ENCODE measurements at regions not wholly inside any gene's neighbourhood (a gene's known extent, or its start where the extent isn't known, plus 50 kb on each side); places are given as distances from the start of the nearest gene placed in this dataset.
A peak's percentile ranks its signal among the peaks of the same experiment; 100 is the strongest.
"Not testable (repeated sequence)": the region's sequence is repeated elsewhere in the genome, so short reads cannot be mapped to it uniquely, and the experiment has no call there.

- H3K4me3 ChIP-seq: no peak overlapping the region
- TF ChIP-seq POLR2A (IDR thresholded peaks at IDR 0.05; ENCODE audit: low read depth) (no peak), POLR2AphosphoS5 (IDR thresholded peaks at IDR 0.05) (no peak), CTCF (IDR thresholded peaks at IDR 0.05) (no peak)
- no peaks in the 10 kb centered on the region for H3K27me3 ChIP-seq
- no peaks in the 10 kb centered on the region for H3K9me3 ChIP-seq
- intact Hi-C loops (cut with DNase I): no loop called here
- no peak for DNase-seq (ENCODE audit: extremely low spot score)
- H3K27ac ChIP-seq (replicated peaks in 1 of 4): no peak overlapping the region
- peaks cover 0 to 6% (median 5%) of the 10 kb centered on the region in 4 donors for H3K4me1 ChIP-seq
- WGBS: 80% methylated on average over 3 of the region's 3 CpGs
- no peaks in the 10 kb centered on the region for H3K36me3 ChIP-seq
These were observed 181.8 kb downstream of the TBC1D2B start for GRCh38 chr15:77895742-77896141.

GRCh38 chr15:77895145-77895544 lies 182.4 kb downstream of the TBC1D2B start:
- DNase-seq (ENCODE audit: extremely low spot score); H3K27me3 ChIP-seq; H3K36me3 ChIP-seq; H3K27ac ChIP-seq (replicated peaks in 1 of 4); H3K4me1 ChIP-seq; intact Hi-C loops (cut with DNase I); H3K4me3 ChIP-seq; H3K9me3 ChIP-seq: not testable (repeated sequence)
- 67% methylated on average over 4 of the region's 4 CpGs for WGBS

- H3K27me3 ChIP-seq; H3K4me1 ChIP-seq; H3K9me3 ChIP-seq; H3K36me3 ChIP-seq; DNase-seq (ENCODE audit: extremely low spot score); intact Hi-C loops (cut with DNase I): not testable (repeated sequence)
- 70% methylated on average over 40 of the region's 52 CpGs for WGBS
- Histone ChIP-seq H3K27ac (replicated peaks in 1 of 4) (peak overlapping the region in 1 of 4 donors; percentile 39), H3K4me3 (peak overlapping the region in 1 of 4 donors; percentile 10)
These were observed 183.6 kb downstream of the TBC1D2B start for GRCh38 chr15:77893671-77894640.

- H3K9me3 ChIP-seq; H3K4me3 ChIP-seq; H3K4me1 ChIP-seq; intact Hi-C loops (cut with DNase I); H3K36me3 ChIP-seq; DNase-seq (ENCODE audit: extremely low spot score); H3K27me3 ChIP-seq; H3K27ac ChIP-seq (replicated peaks in 1 of 4): not testable (repeated sequence)
- WGBS: 96% methylated on average over 7 of the region's 7 CpGs
These were observed 184.3 kb downstream of the TBC1D2B start for GRCh38 chr15:77893246-77893645.

GRCh38 chr15:77892335-77892734 lies 185.2 kb downstream of the TBC1D2B start:
- Histone ChIP-seq H3K9me3 (no peaks in the 10 kb centered on the region), H3K4me1 (peaks cover 0 to 11% (median 6%) of the 10 kb centered on the region in 4 donors), H3K27ac (replicated peaks in 1 of 4) (no peak overlapping the region), H3K4me3 (no peak overlapping the region), H3K36me3 (no peaks in the 10 kb centered on the region), H3K27me3 (no peaks in the 10 kb centered on the region)
- DNase-seq (ENCODE audit: extremely low spot score): no peak
- TF ChIP-seq EP300 (IDR thresholded peaks at IDR 0.05) (no peak), POLR2AphosphoS5 (IDR thresholded peaks at IDR 0.05) (no peak), CTCF (IDR thresholded peaks at IDR 0.05) (no peak), POLR2A (IDR thresholded peaks at IDR 0.05; ENCODE audit: low read depth) (no peak)
- intact Hi-C loops (cut with DNase I): no loop called here
- 20% methylated on average over 1 of the region's 3 CpGs for WGBS

GRCh38 chr15:77891862-77892261 lies 185.6 kb downstream of the TBC1D2B start:
- intact Hi-C loops (cut with DNase I); H3K9me3 ChIP-seq; H3K27me3 ChIP-seq; H3K27ac ChIP-seq (replicated peaks in 1 of 4); H3K4me3 ChIP-seq; DNase-seq (ENCODE audit: extremely low spot score); H3K36me3 ChIP-seq: not testable (repeated sequence)
- WGBS: 77% methylated on average over 8 of the region's 8 CpGs
- peaks cover 0 to 11% (median 8%) of the 10 kb centered on the region in 4 donors for H3K4me1 ChIP-seq

GRCh38 chr15:77890911-77891801 lies 186.4 kb downstream of the TBC1D2B start:
- H3K27me3 ChIP-seq; H3K36me3 ChIP-seq; H3K4me3 ChIP-seq; H3K27ac ChIP-seq (replicated peaks in 1 of 4); H3K9me3 ChIP-seq; intact Hi-C loops (cut with DNase I); DNase-seq (ENCODE audit: extremely low spot score): not testable (repeated sequence)
- H3K4me1 ChIP-seq: peaks cover 0 to 11% (median 8%) of the 10 kb centered on the region in 4 donors
- WGBS: 26% methylated on average over 7 of the region's 20 CpGs

GRCh38 chr15:77889828-77890725 lies 187.4 kb downstream of the TBC1D2B start:
- WGBS: 90% methylated on average over 11 of the region's 15 CpGs
- intact Hi-C loops (cut with DNase I); H3K4me3 ChIP-seq; H3K36me3 ChIP-seq; H3K27me3 ChIP-seq; DNase-seq (ENCODE audit: extremely low spot score); H3K27ac ChIP-seq (replicated peaks in 1 of 4); H3K9me3 ChIP-seq: not testable (repeated sequence)
- H3K4me1 ChIP-seq: peaks cover 0 to 11% (median 8%) of the 10 kb centered on the region in 4 donors
